GM12878 (cell line): ENCODE measurements at regions not wholly inside any gene's neighbourhood (a gene's known extent, or its start where the extent isn't known, plus 50 kb on each side); places are given as distances from the start of the nearest gene placed in this dataset.

ENCODE experiments used
- ATAC-seq: fragments of 200-7000 bp; cut with Tn5 transposase; 3 replicates; pipeline ENCODE4 v1.9.1; 2020; ENCODE audit warnings: mild to moderate bottlenecking, moderate library complexity
- BruUV-seq: library from RNA; stranded (reverse); fragments of 400-500 nt; replicated peaks from 2 replicates; lab custom pipeline; 2021; lab: Mats Ljungman, UMichigan
- CTCF ChIA-PET: fragments of 300-600 bp; sonication (Branson Sonifier 250); formaldehyde crosslinking; extraction: SDS; loops from one replicate; lab custom pipeline; 2021; ENCODE audit warnings: inconsistent platforms; lab: Yijun Ruan, JAX
- POLR2A ChIA-PET: fragments of 350-600 bp; formaldehyde crosslinking; extraction: SDS; loops from one replicate; lab custom pipeline; 2021; ENCODE audit warnings: inconsistent platforms; lab: Charles Lee
- RAD21 ChIA-PET: fragments of 300-600 bp; sonication (Branson Sonifier 250); formaldehyde crosslinking; loops from one replicate; lab custom pipeline; 2023; ENCODE audit warnings: antibody characterized with exemption; ENCODE audit not compliant: unreplicated experiment; lab: Charles Lee
- SMC1A ChIA-PET: fragments of 300-600 bp; sonication (Branson Sonifier 250); formaldehyde crosslinking; loops from one replicate; lab custom pipeline; 2023; ENCODE audit not compliant: unreplicated experiment, uncharacterized antibody; lab: Charles Lee
- DNase-seq: peaks from one replicate; pipeline ENCODE4 v3.0.0-alpha.2; 2011; ENCODE audit warnings: low read depth, low spot score
- FAIRE-seq: peaks from 3 replicates; lab custom pipeline; 2011; peaks lifted over from hg19 to GRCh38; lab: Jason Lieb, UNC
- H2AFZ ChIP-seq: 2 replicates; pipeline ENCODE4 v1.6.0; 2011; ENCODE audit warnings: low read depth, low read length, control low read depth; ENCODE audit not compliant: control insufficient read depth
- H3K27ac ChIP-seq: 2 replicates; pipeline ENCODE4 v1.5.1; 2011; ENCODE audit warnings: control low read depth; ENCODE audit not compliant: control insufficient read depth, insufficient read depth
- H3K27me3 ChIP-seq, 2 experiments: replicated peaks in 1 of 2; 2 replicates each; pipeline versions ENCODE4 v1.6.0 to v1.6.1; 2011; ENCODE audit warnings: low read length in 1 of 2; ENCODE audit not compliant: control insufficient read depth in 2 of 2, insufficient read depth in 2 of 2
- H3K36me3 ChIP-seq, 2 experiments: 2 replicates each; pipeline ENCODE4 v1.5.1; 2011; ENCODE audit warnings: low read length in 1 of 2; ENCODE audit not compliant: control insufficient read depth in 2 of 2, insufficient read depth in 2 of 2
- H3K4me1 ChIP-seq: 2 replicates; pipeline ENCODE4 v1.6.1; 2011; ENCODE audit warnings: mild to moderate bottlenecking, low read length, moderate library complexity, mixed read lengths; ENCODE audit not compliant: control insufficient read depth, insufficient read depth
- H3K4me2 ChIP-seq: 2 replicates; pipeline ENCODE4 v1.6.0; 2011; ENCODE audit warnings: control low read depth; ENCODE audit not compliant: control insufficient read depth, insufficient read depth
- H3K4me3 ChIP-seq: fragments of 200-600 bp; sonication (generic); 2 replicates; pipeline ENCODE4 v1.5.1; 2016
- H3K79me2 ChIP-seq: 2 replicates; pipeline ENCODE4 v1.6.0; 2011; ENCODE audit warnings: low read length; ENCODE audit not compliant: control insufficient read depth, insufficient read depth
- H3K9ac ChIP-seq: 2 replicates; pipeline ENCODE4 v1.8.0; 2011; ENCODE audit warnings: low read length, control low read depth, mixed read lengths; ENCODE audit not compliant: control insufficient read depth, insufficient read depth
- H3K9me3 ChIP-seq: replicated peaks from 3 replicates; pipeline ENCODE4 v1.5.1; 2011; ENCODE audit warnings: mild to moderate bottlenecking, low read length; ENCODE audit not compliant: control insufficient read depth, insufficient read depth
- H4K20me1 ChIP-seq: 2 replicates; pipeline ENCODE4 v1.6.0; 2011; ENCODE audit not compliant: control insufficient read depth, insufficient read depth
- BCL3 ChIP-seq: IDR thresholded peaks from 2 replicates; pipeline ENCODE4 v1.6.1; 2011; ENCODE audit warnings: borderline replicate concordance, low read depth, mild to moderate bottlenecking, moderate library complexity, low read length; ENCODE audit not compliant: insufficient read depth, poor library complexity, severe bottlenecking
- ETV6 ChIP-seq, 2 experiments: fragments of 450-650 bp in 1 of 2; IDR thresholded peaks in 1 of 2; conservative IDR thresholded peaks in 1 of 2; 2 replicates each; pipeline ENCODE4 v1.6.1; 2014; ENCODE audit warnings: antibody characterized with exemption in 1 of 2, borderline replicate concordance in 1 of 2, low read depth in 1 of 2, mild to moderate bottlenecking in 1 of 2, moderate library complexity in 1 of 2
- NR2C1 ChIP-seq: fragments of 450-650 bp; IDR thresholded peaks from 2 replicates; pipeline ENCODE4 v1.6.1; 2017; ENCODE audit warnings: antibody characterized with exemption, mild to moderate bottlenecking, moderate library complexity
- SIX5 ChIP-seq: IDR thresholded peaks from 2 replicates; pipeline ENCODE4 v1.6.1; 2011; ENCODE audit warnings: mild to moderate bottlenecking, low read depth, low read length, moderate library complexity; ENCODE audit not compliant: severe bottlenecking
- SMC3 ChIP-seq: IDR thresholded peaks from 2 replicates; pipeline ENCODE4 v1.6.1; 2011; ENCODE audit warnings: low read length, improper control_type of control experiment, borderline replicate concordance
- TARDBP ChIP-seq: IDR thresholded peaks from 2 replicates; pipeline ENCODE4 v1.6.1; 2016; ENCODE audit warnings: borderline replicate concordance
- YY1 ChIP-seq: IDR thresholded peaks from 2 replicates; pipeline ENCODE4 v1.6.1; 2011; ENCODE audit warnings: low read depth, mild to moderate bottlenecking, low read length
- ZNF687 ChIP-seq: fragments of 450-650 bp; IDR thresholded peaks from 2 replicates; pipeline ENCODE4 v1.6.1; 2017; ENCODE audit warnings: mild to moderate bottlenecking, moderate library complexity
- WGBS: methylation state at CpG from one replicate; pipeline ENCODE4 v1.1.6; 2016; ENCODE audit warnings: low lambda C conversion rate; ENCODE audit not compliant: insufficient replicate concordance, insufficient coverage; ENCODE audit errors: missing lambda C conversion rate; 5-methylcytosine and 5-hydroxymethylcytosine counted together
- in situ Hi-C: fragments of 300-500 bp; cut with MboI; formaldehyde crosslinking; loops from 9 replicates; pipeline ENCODE4 v1.14.3; 2018; ENCODE audit warnings: mixed read lengths
- intact Hi-C: fragments of 100-400 bp; cut with micrococcal nuclease; formaldehyde crosslinking; loops from one replicate; pipeline ENCODE4 v1.14.2; 2022; ENCODE audit not compliant: unreplicated experiment
- TF ChIP-seq, protein P1 (sequence below): fragments of 450-650 bp; IDR thresholded peaks from 2 replicates; pipeline ENCODE4 v1.6.1; 2018; ENCODE audit warnings: borderline replicate concordance, mild to moderate bottlenecking; ENCODE audit not compliant: partially characterized antibody

DNA sequence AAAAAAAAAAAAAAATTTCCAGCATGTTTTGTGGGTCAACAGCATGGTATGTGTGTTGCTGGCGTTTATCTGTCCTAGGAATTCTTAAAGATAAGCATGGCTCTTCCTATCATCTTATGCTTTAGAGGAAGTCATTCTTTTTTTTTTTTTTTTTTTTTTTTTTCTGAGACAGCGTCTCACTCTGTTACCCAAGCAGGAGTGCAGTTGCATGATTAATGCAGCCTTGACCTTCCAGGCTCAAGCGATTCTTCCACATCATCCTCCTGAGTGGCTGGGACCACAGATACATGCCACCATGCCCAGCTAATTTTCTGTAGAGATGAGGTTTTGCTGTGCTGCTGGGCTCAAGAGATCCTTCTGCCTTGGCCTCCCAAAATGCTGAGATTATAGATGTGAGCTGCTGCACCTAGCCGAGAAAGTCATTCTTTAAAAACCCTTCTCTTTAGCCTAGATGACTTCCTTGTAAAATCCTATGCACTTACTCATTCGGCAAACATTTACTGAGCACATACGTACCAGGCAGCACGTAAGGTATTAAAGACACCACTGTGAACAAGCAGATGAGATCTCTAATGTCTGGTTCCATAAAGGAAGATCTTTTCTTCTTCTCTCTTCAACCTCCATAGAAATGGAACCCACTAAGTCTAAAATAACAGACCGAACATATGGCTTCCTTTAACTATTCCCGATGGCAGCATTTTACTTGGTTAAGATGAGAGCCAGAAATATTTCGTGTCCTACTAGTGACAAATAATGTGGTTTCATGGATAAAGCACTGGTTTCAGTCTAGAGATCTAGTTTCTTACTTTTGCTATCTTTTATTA is 122.4 kb downstream of the RIN2 start:
- no peaks in the 10 kb centered on the region for H3K79me2 ChIP-seq
- H3K4me1 ChIP-seq = no peaks in the 10 kb centered on the region
- H3K4me2 ChIP-seq = no peak overlapping the region
- POLR2A ChIA-PET = no interaction called here
- H3K36me3 ChIP-seq = no peaks in the 10 kb centered on the region
- no peak overlapping the region for H3K4me3 ChIP-seq
- WGBS = 37% methylated on average over 9 of the region's 10 CpGs
- no peak overlapping the region for H3K9ac ChIP-seq
- DNase-seq (no peak), FAIRE-seq (no peak), ATAC-seq (no peak)
- intact Hi-C loops (loop anchor here (10.0 kb wide), 2 partner anchors 96 to 186 kb away; no protein-coding TSS in a partner anchor), in situ Hi-C loops (no loop called here)
- no peaks in the 10 kb centered on the region; a peak in 3 of 4 replicates for H3K27me3 ChIP-seq
- TF ChIP-seq SMC3 (no peak), ZNF687 (no peak), TARDBP (no peak), YY1 (no peak), ETV6 (conservative IDR thresholded peaks at IDR 0.05 in 1 of 2, IDR thresholded peaks at IDR 0.05 in 1 of 2; ENCODE audit: borderline replicate concordance in 1 of 2, low read depth in 1 of 2) (no peak), NR2C1 (no peak), BCL3 (no peak), SIX5 (no peak)
- TF ChIP-seq, protein P1, sequence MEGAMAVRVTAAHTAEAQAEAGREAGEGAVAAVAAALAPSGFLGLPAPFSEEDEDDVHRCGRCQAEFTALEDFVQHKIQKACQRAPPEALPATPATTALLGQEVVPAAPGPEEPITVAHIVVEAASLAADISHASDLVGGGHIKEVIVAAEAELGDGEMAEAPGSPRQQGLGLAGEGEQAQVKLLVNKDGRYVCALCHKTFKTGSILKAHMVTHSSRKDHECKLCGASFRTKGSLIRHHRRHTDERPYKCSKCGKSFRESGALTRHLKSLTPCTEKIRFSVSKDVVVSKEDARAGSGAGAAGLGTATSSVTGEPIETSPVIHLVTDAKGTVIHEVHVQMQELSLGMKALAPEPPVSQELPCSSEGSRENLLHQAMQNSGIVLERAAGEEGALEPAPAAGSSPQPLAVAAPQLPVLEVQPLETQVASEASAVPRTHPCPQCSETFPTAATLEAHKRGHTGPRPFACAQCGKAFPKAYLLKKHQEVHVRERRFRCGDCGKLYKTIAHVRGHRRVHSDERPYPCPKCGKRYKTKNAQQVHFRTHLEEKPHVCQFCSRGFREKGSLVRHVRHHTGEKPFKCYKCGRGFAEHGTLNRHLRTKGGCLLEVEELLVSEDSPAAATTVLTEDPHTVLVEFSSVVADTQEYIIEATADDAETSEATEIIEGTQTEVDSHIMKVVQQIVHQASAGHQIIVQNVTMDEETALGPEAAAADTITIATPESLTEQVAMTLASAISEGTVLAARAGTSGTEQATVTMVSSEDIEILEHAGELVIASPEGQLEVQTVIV = no peak
- RAD21 ChIA-PET = interaction anchor here (0.6 kb wide), 1 partner anchor 190 kb away, joined by 4 read pairs; no protein-coding TSS in a partner anchor
- no peak overlapping the region for H2AFZ ChIP-seq
- no peaks in the 10 kb centered on the region for H4K20me1 ChIP-seq
- no TSS peak for BruUV-seq
- CTCF ChIA-PET = interaction anchor here (0.7 kb wide), 1 partner anchor 109 kb away, joined by 3 read pairs; no protein-coding TSS in a partner anchor
- no peak overlapping the region for H3K27ac ChIP-seq
- H3K9me3 ChIP-seq = no peaks in the 10 kb centered on the region
- SMC1A ChIA-PET = no interaction called here
